HG03025 (cell line): ENCODE measurements at regions not wholly inside any gene's neighbourhood (a gene's known extent, or its start where the extent isn't known, plus 50 kb on each side); places are given as distances from the start of the nearest gene placed in this dataset.

Experiments
- ATAC-seq: cut with Tn5 transposase; IDR thresholded peaks from one replicate; pipeline ENCODE4 v1.9.1; 2021; ENCODE audit warnings: mild to moderate bottlenecking, moderate library complexity; ENCODE audit not compliant: unreplicated experiment, low FRiP score

- ATAC-seq, result no peak
Measured at GRCh38 chr7:18352339-18353255, 143.0 kb upstream of the HDAC9 start.

DNA sequence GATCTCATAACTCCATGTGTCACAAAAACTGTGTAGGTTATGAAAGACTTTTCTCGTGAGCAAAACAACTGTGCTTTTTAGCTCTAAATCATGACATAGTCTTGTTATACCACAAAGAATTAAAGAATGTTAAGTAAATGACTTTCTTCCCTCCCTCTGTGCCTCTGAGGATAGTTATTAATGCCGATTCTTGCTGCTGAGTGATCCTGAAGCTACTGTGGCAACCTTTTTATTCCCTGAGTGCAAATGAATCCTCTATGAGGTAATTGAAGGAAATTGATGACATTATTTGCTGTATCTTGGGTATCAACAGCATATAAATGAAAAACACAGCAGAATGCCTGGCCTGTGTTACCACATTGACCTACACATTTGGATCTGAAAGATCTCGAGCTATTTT is 142.2 kb upstream of the HDAC9 start:
- no peak for ATAC-seq

DNA sequence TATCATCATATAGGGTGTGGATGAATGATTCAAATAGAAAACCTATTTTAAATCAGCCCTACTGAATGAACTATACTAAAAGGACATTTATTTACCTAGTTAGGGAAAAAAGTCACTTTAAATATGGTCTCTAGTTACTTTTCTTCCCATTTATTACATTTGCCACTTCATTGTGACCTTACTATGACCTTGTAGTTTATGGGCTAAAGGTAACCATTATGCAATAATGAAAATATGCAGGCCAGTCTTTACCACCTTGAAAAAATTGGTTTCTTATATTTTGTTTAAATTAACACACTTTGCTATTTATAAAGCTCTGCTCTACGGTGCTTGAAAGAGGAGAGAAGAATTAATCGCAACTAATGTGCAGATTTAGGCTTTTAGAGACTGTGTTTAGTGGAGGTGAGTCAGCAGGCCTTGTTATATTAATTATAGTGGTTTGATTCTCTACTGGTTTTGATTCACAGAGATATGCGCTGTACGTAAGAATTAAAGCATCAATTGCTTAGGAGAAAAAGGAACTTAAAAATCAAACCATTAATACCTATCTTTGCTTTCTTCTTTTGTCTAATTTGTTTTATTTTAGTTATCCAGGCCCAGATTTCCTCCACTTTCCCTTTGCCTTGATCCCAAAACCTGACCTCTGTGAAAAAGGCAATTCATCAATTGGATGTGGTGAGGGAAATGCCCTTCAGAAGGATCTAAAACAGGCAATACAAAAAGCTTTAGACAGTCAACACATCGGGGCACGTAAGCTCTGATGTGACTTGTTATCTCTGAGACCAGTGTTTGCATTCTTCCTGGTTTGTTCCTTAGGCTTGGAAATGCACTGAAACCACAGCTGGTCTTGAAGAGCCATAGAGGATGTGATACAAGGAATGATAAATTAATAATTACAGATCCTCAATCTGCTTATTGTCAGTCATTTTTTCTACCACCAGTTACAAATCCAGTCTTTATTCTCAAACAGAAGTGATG is 141.2 kb upstream of the HDAC9 start:
- no peak for ATAC-seq

GRCh38 chr7:18356191-18356645 is 139.3 kb upstream of the HDAC9 start:
- ATAC-seq, result no peak

GRCh38 chr7:18357691-18358090 is 137.9 kb upstream of the HDAC9 start:
- no peak for ATAC-seq

- ATAC-seq, result no peak
Measured at GRCh38 chr7:18361756-18362155, 133.8 kb upstream of the HDAC9 start.

DNA sequence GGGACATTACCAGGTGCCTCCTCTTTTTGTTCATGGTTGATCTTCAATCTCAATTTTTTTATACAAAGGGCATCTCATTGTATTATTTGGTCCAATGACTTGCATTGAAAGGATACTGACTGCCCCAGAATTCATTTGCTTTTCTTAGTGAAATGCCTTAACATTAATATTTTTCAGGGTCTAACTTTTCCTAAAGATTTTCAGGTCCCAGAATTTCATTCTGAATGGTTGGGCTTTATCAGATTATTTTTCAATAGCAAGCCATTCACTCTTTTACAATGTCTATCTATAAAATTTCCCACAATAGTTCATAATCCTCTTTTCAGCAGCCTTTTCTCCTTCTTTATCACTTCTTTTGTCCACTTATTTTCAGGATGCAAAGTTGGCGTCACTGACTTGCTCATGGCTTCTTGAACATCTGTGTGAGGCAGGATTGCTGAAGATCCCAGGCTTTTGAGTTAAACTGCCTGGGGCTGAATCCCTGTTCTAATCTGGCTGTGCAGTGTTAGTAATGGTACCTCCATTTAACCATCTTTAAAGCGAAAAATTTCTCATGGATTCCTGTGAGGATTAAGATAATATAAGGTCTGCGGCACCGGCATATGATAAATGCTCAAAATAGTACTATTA is 131.7 kb upstream of the HDAC9 start:
- ATAC-seq, result no peak

DNA sequence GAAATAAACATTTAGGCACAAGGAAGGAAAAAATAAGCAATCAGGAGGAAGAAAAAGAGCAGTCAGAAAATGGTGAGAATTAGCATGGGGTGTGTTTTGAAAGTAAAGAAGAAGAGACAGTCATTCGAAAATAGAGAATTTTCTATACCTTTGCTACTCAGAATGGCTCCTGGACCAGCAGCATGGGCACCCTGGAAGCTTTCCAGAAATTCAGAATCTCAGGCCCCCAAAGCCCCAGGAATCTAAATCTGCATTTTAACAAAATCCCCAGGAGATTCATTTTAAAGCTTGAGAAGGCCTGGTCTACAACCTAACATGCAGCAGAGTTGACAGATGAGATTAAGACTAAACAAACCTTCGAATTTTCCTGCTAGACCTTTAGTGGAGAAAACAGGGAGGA is 131.2 kb upstream of the HDAC9 start:
- no peak for ATAC-seq

GRCh38 chr7:18366394-18366793 is 129.2 kb upstream of the HDAC9 start:
- no peak for ATAC-seq

GRCh38 chr7:18369011-18369410 is 126.5 kb upstream of the HDAC9 start:
- ATAC-seq, result no peak

- no peak for ATAC-seq
Measured at GRCh38 chr7:18370633-18371032, 124.9 kb upstream of the HDAC9 start.

DNA sequence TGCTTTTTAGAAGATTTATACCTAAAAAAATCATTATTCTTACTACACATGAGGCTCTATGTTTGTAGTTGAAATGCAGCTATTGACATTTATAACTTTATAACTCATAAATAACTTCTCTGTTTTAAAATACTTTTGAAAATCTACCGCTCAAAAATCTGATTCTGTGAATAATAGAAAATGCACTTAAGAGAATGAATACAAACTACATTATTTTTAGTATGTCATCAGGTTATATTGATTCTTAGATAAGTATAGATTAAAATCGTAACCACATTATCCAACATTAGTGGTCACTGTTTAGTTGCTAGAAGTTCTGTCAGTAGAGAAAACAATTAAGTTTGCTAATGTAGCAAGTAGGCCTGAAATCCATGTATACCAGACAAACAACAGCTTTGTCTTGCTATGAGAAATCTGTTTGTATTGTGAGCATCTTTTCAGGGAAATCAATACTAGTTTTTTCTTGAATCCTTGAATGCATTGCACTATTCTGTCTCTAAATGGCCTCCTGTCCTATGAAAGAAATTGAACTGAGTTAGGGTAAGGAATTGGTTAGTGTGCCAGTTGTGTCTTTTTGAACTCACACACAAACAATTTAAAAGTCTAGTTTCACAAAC is 116.5 kb upstream of the HDAC9 start:
- ATAC-seq, result no peak

- ATAC-seq, result no peak
Measured at GRCh38 chr7:18384491-18385143, 110.9 kb upstream of the HDAC9 start.

GRCh38 chr7:18386607-18387006 is 108.9 kb upstream of the HDAC9 start:
- ATAC-seq, result no peak

- ATAC-seq, result no peak
Measured at GRCh38 chr7:18387191-18387735, 108.3 kb upstream of the HDAC9 start.

DNA sequence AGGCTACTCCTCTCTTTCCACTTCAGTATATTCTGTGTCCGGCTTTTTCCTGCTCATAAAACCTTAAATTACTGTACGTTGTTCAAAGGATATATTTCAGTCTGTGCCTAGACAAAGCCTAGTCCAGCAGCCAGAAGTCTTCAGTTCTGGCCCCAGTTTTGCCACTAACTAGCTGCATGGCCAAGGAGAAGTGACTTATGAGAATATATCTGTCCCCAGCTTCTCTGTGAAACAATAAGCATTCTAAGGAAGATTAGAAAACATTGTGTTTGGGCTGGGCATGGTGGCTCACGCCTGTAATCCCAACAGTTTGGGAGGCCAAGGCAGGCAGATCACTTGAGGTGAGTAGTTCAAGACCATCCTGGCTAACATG is 105.0 kb upstream of the HDAC9 start:
- peak; percentile 45 for ATAC-seq

GRCh38 chr7:18393465-18394118 is 102.0 kb upstream of the HDAC9 start:
- no peak for ATAC-seq

- no peak for ATAC-seq
Measured at GRCh38 chr7:18395868-18396267, 99.7 kb upstream of the HDAC9 start.

- ATAC-seq, result no peak
Measured at GRCh38 chr7:18396953-18397352, 98.6 kb upstream of the HDAC9 start.
